Liver (tissue), 8 donors: ENCODE measurements at regions not wholly inside any gene's neighbourhood (a gene's known extent, or its start where the extent isn't known, plus 50 kb on each side); places are given as distances from the start of the nearest gene placed in this dataset.

Experiments
- DNase-seq: peaks from one replicate; pipeline ENCODE4 v3.0.0-alpha.2; 2017; ENCODE audit warnings: low spot score
- H3K27ac ChIP-seq, 2 donors: one replicate each; pipeline ENCODE4 v1.7.0; 2013; ENCODE audit warnings: inconsistent platforms in 2 of 2, low read length in 2 of 2, control low read depth in 1 of 2, low read depth in 1 of 2, mild to moderate bottlenecking in 1 of 2
- H3K27me3 ChIP-seq, 4 donors: one replicate each; pipeline versions ENCODE4 v1.6.1 to v1.7.0; 2013; ENCODE audit warnings: low read length in 3 of 4, inconsistent platforms in 1 of 4, mild to moderate bottlenecking in 1 of 4, moderate library complexity in 1 of 4; ENCODE audit not compliant: control insufficient read depth in 4 of 4, insufficient read depth in 4 of 4
- H3K36me3 ChIP-seq, 4 donors: one replicate each; pipeline versions ENCODE4 v1.6.1 to v1.7.0; 2013; ENCODE audit warnings: low read length in 3 of 4, mild to moderate bottlenecking in 3 of 4, low read depth in 1 of 4, moderate library complexity in 1 of 4; ENCODE audit not compliant: control insufficient read depth in 4 of 4, insufficient read depth in 3 of 4
- H3K4me1 ChIP-seq, 4 donors: one replicate each; pipeline versions ENCODE4 v1.6.1 to v1.7.0; 2013; ENCODE audit warnings: low read length in 3 of 4, mild to moderate bottlenecking in 3 of 4, moderate library complexity in 1 of 4; ENCODE audit not compliant: control insufficient read depth in 4 of 4, insufficient read depth in 4 of 4
- H3K4me3 ChIP-seq, 3 donors: one replicate each; pipeline versions ENCODE4 v1.6.1 to v1.7.0; 2013; ENCODE audit warnings: low read length in 3 of 3, control low read depth in 1 of 3, low read depth in 1 of 3, mild to moderate bottlenecking in 1 of 3
- H3K9ac ChIP-seq, 2 donors: one replicate each; pipeline ENCODE4 v1.7.0; 2013; ENCODE audit warnings: low read length in 2 of 2, mild to moderate bottlenecking in 2 of 2, moderate library complexity in 2 of 2, control low read depth in 1 of 2, low read depth in 1 of 2
- H3K9me3 ChIP-seq, 4 donors: one replicate each; pipeline versions ENCODE4 v1.6.1 to v1.7.0; 2013; ENCODE audit warnings: low read length in 3 of 4; ENCODE audit not compliant: control insufficient read depth in 4 of 4
- ATF3 ChIP-seq: IDR thresholded peaks from 2 replicates; pipeline ENCODE4 v1.6.1; 2016; ENCODE audit warnings: antibody characterized with exemption
- CTCF ChIP-seq: fragments of 150-350 bp; IDR thresholded peaks from 2 replicates; pipeline ENCODE4 v1.5.1; 2017; ENCODE audit warnings: improper control_type of control experiment, low read depth, low read length; ENCODE audit not compliant: missing input control
- EGR1 ChIP-seq, 2 donors: IDR thresholded peaks; 2 replicates each; pipeline ENCODE4 v1.6.1; 2016 to 2018; ENCODE audit warnings: antibody characterized with exemption in 2 of 2, low read depth in 2 of 2
- FOXA1 ChIP-seq: IDR thresholded peaks from 2 replicates; pipeline ENCODE4 v1.6.1; 2016; ENCODE audit warnings: antibody characterized with exemption
- FOXA2 ChIP-seq: IDR thresholded peaks from 2 replicates; pipeline ENCODE4 v1.6.1; 2016; ENCODE audit warnings: antibody characterized with exemption
- GABPA ChIP-seq, 2 donors: IDR thresholded peaks in 1 of 2; conservative IDR thresholded peaks in 1 of 2; 2 replicates each; pipeline ENCODE4 v1.6.1; 2016; ENCODE audit warnings: antibody characterized with exemption in 2 of 2, mild to moderate bottlenecking in 1 of 2, moderate library complexity in 1 of 2
- HNF4A ChIP-seq, 2 donors: conservative IDR thresholded peaks; 2 replicates each; pipeline ENCODE4 v1.6.1; 2016; ENCODE audit warnings: antibody characterized with exemption in 2 of 2, mild to moderate bottlenecking in 2 of 2
- HNF4G ChIP-seq: IDR thresholded peaks from 2 replicates; pipeline ENCODE4 v1.6.1; 2016; ENCODE audit warnings: antibody characterized with exemption
- JUND ChIP-seq, 2 donors: IDR thresholded peaks; 2 replicates each; pipeline ENCODE4 v1.6.1; 2016; ENCODE audit warnings: antibody characterized with exemption in 2 of 2
- MAX ChIP-seq: IDR thresholded peaks from 2 replicates; pipeline ENCODE4 v1.6.1; 2016; ENCODE audit warnings: antibody characterized with exemption
- NR2F2 ChIP-seq: IDR thresholded peaks from 2 replicates; pipeline ENCODE4 v1.6.1; 2016; ENCODE audit warnings: antibody characterized with exemption
- RAD21 ChIP-seq, 2 donors: IDR thresholded peaks; 2 replicates each; pipeline ENCODE4 v1.6.1; 2016; ENCODE audit warnings: antibody characterized with exemption in 2 of 2, mild to moderate bottlenecking in 2 of 2
- REST ChIP-seq: IDR thresholded peaks from 2 replicates; pipeline ENCODE4 v1.6.1; 2016; ENCODE audit warnings: antibody characterized with exemption, mild to moderate bottlenecking
- RXRA ChIP-seq, 2 donors: IDR thresholded peaks; 2 replicates each; pipeline ENCODE4 v1.6.1; 2017 to 2018; ENCODE audit warnings: antibody characterized with exemption in 2 of 2, mild to moderate bottlenecking in 1 of 2
- SP1 ChIP-seq: IDR thresholded peaks from 2 replicates; pipeline ENCODE4 v1.6.1; 2018; ENCODE audit warnings: antibody characterized with exemption, mild to moderate bottlenecking
- TAF1 ChIP-seq: conservative IDR thresholded peaks from 2 replicates; pipeline ENCODE4 v1.6.1; 2016; ENCODE audit warnings: antibody characterized with exemption, mild to moderate bottlenecking
- YY1 ChIP-seq: IDR thresholded peaks from 2 replicates; pipeline ENCODE4 v1.6.1; 2016; ENCODE audit warnings: antibody characterized with exemption, mild to moderate bottlenecking
- ZBTB33 ChIP-seq: IDR thresholded peaks from 2 replicates; pipeline ENCODE4 v1.6.1; 2016; ENCODE audit warnings: antibody characterized with exemption
- WGBS: extraction: QIAGEN DNeasy Blood & Tissue Kit; methylation state at CpG from one replicate; pipeline ENCODE4 v1.1.7; 2013; 5-methylcytosine and 5-hydroxymethylcytosine counted together
- donor health status: healthy.
- donor health status: healthy.
- donor health status: healthy.
- donor health status: healthy.
- donor health status: healthy.

GRCh38 chr15:54810496-54810895 is 386.2 kb downstream of the RSL24D1 start:
- H3K4me3 ChIP-seq, result no peak overlapping the region
- no peak for DNase-seq
- no peaks in the 10 kb centered on the region for H3K4me1 ChIP-seq
- peaks cover 0 to 2% (median 0%) of the 10 kb centered on the region in 4 donors for H3K27me3 ChIP-seq
- TF ChIP-seq CTCF (no peak), HNF4G (no peak), NR2F2 (no peak), ZBTB33 (no peak), ATF3 (no peak), HNF4A (conservative IDR thresholded peaks at IDR 0.05) (no peak), TAF1 (no peak)
- no peak overlapping the region for H3K9ac ChIP-seq
- no peaks in the 10 kb centered on the region for H3K36me3 ChIP-seq
- peaks cover 0 to 1% (median 0%) of the 10 kb centered on the region in 4 donors for H3K9me3 ChIP-seq
- no peak overlapping the region for H3K27ac ChIP-seq

- DNase-seq, result no peak
- no peaks in the 10 kb centered on the region for H3K4me1 ChIP-seq
- H3K9ac ChIP-seq, result no peak overlapping the region
- H3K27ac ChIP-seq, result no peak overlapping the region
- peaks cover 0 to 2% (median 0%) of the 10 kb centered on the region in 4 donors for H3K27me3 ChIP-seq
- peaks cover 0 to 1% (median 0%) of the 10 kb centered on the region in 4 donors for H3K9me3 ChIP-seq
- no peaks in the 10 kb centered on the region for H3K36me3 ChIP-seq
- 70% methylated on average over 2 of the region's 2 CpGs for WGBS
- H3K4me3 ChIP-seq, result no peak overlapping the region
- TF ChIP-seq HNF4A (conservative IDR thresholded peaks at IDR 0.05) (no peak), NR2F2 (no peak), RAD21 (IDR thresholded peaks at IDR 0.05) (no peak), EGR1 (IDR thresholded peaks at IDR 0.05; ENCODE audit: low read depth in 2 of 2) (no peak), RXRA (IDR thresholded peaks at IDR 0.05) (no peak), REST (no peak), YY1 (no peak), ZBTB33 (no peak), FOXA2 (no peak), JUND (IDR thresholded peaks at IDR 0.05) (no peak), CTCF (no peak), MAX (no peak), HNF4G (no peak), FOXA1 (no peak), ATF3 (no peak), SP1 (no peak), GABPA (IDR thresholded peaks at IDR 0.05 in 1 of 2, conservative IDR thresholded peaks at IDR 0.05 in 1 of 2) (no peak), TAF1 (no peak)
These were observed 386.7 kb downstream of the RSL24D1 start for GRCh38 chr15:54810031-54810430.
